Tibial artery (tissue), 4 donors: ENCODE measurements at regions not wholly inside any gene's neighbourhood (a gene's known extent, or its start where the extent isn't known, plus 50 kb on each side); places are given as distances from the start of the nearest gene placed in this dataset.
"Not testable (repeated sequence)": the region's sequence is repeated elsewhere in the genome, so short reads cannot be mapped to it uniquely, and the experiment has no call there.

Source experiments
- DNase-seq, 2 donors: peaks; one replicate each; pipeline ENCODE4 v3.0.0-alpha.2; 2019
- H3K27ac ChIP-seq, 2 donors: fragments of 200-600 bp; sonication (generic) in 1 of 2; 1 replicate in 1 of 2; 2 replicates in 1 of 2; pipeline ENCODE4 v1.5.1; 2018 to 2019; ENCODE audit warnings: mild to moderate bottlenecking in 1 of 2
- H3K27me3 ChIP-seq, 2 donors: fragments of 200-600 bp; sonication (generic) in 1 of 2; one replicate each; pipeline versions ENCODE4 v1.5.1 to v1.6.0; 2016 to 2019
- H3K36me3 ChIP-seq, 3 donors: fragments of 200-600 bp; sonication (generic) in 2 of 3; one replicate each; pipeline ENCODE4 v1.5.1; 2016 to 2019; ENCODE audit warnings: mild to moderate bottlenecking in 2 of 3
- H3K4me1 ChIP-seq, 4 donors: fragments of 200-600 bp; sonication (generic) in 2 of 4; 1 replicate in 3 of 4; 2 replicates in 1 of 4; pipeline ENCODE4 v1.5.1; 2016 to 2019
- H3K4me3 ChIP-seq, 2 donors: fragments of 200-600 bp; sonication (generic) in 1 of 2; 1 replicate in 1 of 2; 2 replicates in 1 of 2; pipeline ENCODE4 v1.5.1; 2018 to 2019; ENCODE audit warnings: mild to moderate bottlenecking in 2 of 2
- H3K9me3 ChIP-seq, 3 donors: fragments of 200-600 bp; sonication (generic) in 1 of 3; one replicate each; pipeline ENCODE4 v1.5.1; 2016 to 2019
- intact Hi-C: fragments of 100-400 bp; cut with DNase I; formaldehyde crosslinking; loops from one replicate; pipeline ENCODE4 v1.15.0; 2023; ENCODE audit warnings: low total_unique reads
- TF ChIP-seq, protein P1 (sequence below), 2 experiments: fragments of 200-600 bp in 1 of 2; fragments of 450-650 bp in 1 of 2; IDR thresholded peaks; one replicate each; pipeline ENCODE4 v1.5.1; 2017 to 2019; ENCODE audit warnings: antibody characterized with exemption in 2 of 2, mild to moderate bottlenecking in 1 of 2, moderate library complexity in 1 of 2

DNA sequence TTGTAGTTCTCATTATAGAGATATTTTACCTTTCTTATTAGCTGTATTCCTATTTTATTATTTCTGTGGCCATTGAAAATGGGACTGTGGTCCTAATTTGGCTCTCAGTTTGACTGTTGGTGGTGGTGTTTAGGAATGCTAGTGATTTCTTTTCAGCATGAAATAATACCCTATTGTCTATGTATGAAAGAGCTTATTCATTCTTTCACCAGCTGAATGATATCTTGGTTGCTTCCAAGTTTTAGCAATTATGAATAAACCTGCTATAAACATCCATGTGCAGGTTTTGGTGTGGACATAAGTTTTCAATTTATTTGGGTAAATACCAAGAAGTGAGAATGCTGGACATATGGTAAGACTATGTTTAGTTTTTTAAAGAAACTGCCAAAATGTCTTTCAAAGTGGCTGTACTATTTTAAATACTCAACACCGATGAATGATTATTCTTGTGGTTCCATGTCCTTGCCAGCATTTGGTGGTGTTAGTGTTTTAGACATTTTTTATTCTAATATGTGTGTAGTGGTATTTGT is 501.6 kb upstream of the GYPC start:
- H3K4me3 ChIP-seq: no peak overlapping the region
- H3K27ac ChIP-seq: no peak overlapping the region
- H3K36me3 ChIP-seq: no peaks in the 10 kb centered on the region
- no peaks in the 10 kb centered on the region for H3K9me3 ChIP-seq
- no peak for DNase-seq
- intact Hi-C loops: no loop called here
- TF ChIP-seq, protein P1, sequence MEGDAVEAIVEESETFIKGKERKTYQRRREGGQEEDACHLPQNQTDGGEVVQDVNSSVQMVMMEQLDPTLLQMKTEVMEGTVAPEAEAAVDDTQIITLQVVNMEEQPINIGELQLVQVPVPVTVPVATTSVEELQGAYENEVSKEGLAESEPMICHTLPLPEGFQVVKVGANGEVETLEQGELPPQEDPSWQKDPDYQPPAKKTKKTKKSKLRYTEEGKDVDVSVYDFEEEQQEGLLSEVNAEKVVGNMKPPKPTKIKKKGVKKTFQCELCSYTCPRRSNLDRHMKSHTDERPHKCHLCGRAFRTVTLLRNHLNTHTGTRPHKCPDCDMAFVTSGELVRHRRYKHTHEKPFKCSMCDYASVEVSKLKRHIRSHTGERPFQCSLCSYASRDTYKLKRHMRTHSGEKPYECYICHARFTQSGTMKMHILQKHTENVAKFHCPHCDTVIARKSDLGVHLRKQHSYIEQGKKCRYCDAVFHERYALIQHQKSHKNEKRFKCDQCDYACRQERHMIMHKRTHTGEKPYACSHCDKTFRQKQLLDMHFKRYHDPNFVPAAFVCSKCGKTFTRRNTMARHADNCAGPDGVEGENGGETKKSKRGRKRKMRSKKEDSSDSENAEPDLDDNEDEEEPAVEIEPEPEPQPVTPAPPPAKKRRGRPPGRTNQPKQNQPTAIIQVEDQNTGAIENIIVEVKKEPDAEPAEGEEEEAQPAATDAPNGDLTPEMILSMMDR (IDR thresholded peaks at IDR 0.05): no peak
- H3K27me3 ChIP-seq: no peaks in the 10 kb centered on the region
- H3K4me1 ChIP-seq: no peaks in the 10 kb centered on the region

DNA sequence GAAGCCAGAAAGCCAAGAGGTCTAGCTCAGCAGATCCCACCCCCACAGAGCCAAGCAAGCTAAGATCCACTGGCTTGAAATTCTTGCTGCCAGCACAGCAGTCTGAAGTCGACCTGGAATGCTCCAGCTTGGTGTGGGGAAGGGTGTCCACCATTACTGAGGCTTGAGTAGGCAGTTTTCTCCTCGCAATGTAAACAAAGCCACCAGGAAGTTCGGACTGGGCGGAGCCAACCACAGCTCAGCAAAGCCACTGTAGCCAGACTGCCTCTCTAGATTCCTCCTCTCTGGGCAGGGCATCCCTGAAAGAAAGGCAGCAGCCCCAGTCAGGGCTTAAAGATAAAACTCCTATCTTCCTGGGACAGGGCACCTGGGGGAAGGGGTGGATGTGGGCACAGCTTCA is 495.0 kb upstream of the GYPC start:
- intact Hi-C loops, H3K27ac ChIP-seq: not testable (repeated sequence)

DNA sequence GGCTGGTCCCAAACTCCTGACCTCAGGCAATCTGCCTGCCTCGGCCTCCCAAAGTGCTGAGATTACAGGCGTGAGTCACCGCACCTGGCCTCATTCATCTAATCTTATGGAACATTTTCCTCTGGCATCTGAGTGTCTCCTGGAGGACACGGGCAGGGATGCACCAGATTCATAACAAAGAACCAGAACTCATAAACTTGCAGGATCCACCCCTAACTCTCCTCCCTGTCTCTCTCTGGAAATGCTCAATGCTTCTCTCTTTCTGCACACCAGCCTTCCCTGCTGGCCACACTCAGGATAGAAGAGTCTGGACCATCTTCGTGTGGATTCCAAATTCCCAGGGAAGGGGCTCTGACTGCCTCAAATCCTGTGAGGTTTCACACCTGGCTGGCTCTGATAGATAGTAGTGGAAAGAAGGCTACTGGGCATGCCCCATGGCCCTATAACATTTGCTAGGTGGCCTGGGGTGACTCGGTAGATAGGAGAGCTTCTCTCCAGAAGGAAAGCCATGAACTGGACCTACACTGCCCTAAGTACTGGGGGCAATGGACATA is 483.2 kb upstream of the GYPC start:
- no peaks in the 10 kb centered on the region for H3K4me1 ChIP-seq
- TF ChIP-seq, protein P1 (IDR thresholded peaks at IDR 0.05): no peak
- no peaks in the 10 kb centered on the region for H3K9me3 ChIP-seq
- H3K27me3 ChIP-seq: no peaks in the 10 kb centered on the region
- H3K27ac ChIP-seq: no peak overlapping the region
- H3K4me3 ChIP-seq: no peak overlapping the region
- DNase-seq: no peak
- intact Hi-C loops: no loop called here
- no peaks in the 10 kb centered on the region for H3K36me3 ChIP-seq

More for the DNA sequence above, 495.0 kb upstream of the GYPC start:
- not testable (repeated sequence) for H3K4me1 ChIP-seq, H3K27me3 ChIP-seq, H3K36me3 ChIP-seq, H3K4me3 ChIP-seq, DNase-seq, H3K9me3 ChIP-seq

DNA sequence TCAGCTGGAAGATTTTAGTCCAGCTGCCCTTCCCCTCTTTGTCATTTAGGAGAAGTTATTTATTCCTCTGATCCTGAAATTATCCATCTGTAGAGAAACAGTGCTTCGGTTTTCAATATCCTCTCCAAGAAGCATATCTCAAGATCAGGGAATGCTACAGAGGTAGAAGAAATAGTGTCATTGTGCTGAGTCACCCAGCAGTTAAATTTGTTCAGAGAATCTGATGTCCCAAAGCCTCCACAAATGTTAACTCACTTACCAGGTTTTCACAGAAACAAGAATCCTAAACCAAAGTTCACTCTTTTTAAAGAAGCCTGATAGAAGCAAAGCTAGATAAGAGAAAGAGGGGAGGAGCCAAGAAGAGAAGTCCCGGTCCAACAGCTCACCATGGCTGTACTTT is 480.7 kb upstream of the GYPC start:
- no peaks in the 10 kb centered on the region for H3K4me1 ChIP-seq
- intact Hi-C loops: no loop called here
- no peaks in the 10 kb centered on the region for H3K9me3 ChIP-seq
- DNase-seq: no peak
- no peaks in the 10 kb centered on the region for H3K36me3 ChIP-seq
- H3K4me3 ChIP-seq: no peak overlapping the region
- TF ChIP-seq, protein P1 (IDR thresholded peaks at IDR 0.05): no peak
- no peak overlapping the region for H3K27ac ChIP-seq
- no peaks in the 10 kb centered on the region for H3K27me3 ChIP-seq

DNA sequence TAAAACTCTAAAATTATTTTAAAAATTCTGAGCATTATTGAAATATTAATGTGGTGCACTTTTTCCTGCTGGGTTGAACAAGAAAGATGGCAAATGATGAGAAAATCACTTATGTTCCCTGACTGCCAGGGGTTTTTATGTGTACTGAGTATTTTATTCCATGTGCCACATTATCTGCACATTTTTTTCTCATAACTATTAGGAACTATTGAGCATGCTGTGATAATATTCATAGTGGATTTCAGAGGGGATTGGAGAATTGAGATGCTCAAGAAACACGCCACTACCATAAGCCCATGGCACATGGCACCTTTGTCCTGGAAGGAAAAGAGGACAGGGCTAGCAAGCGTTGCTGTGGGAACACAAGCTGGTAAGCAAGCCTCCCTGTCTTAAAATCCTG is 478.5 kb upstream of the GYPC start:
- no peaks in the 10 kb centered on the region for H3K36me3 ChIP-seq
- no peaks in the 10 kb centered on the region for H3K9me3 ChIP-seq
- H3K27me3 ChIP-seq: no peaks in the 10 kb centered on the region
- H3K27ac ChIP-seq: no peak overlapping the region
- TF ChIP-seq, protein P1 (IDR thresholded peaks at IDR 0.05): no peak
- no peak for DNase-seq
- H3K4me1 ChIP-seq: no peaks in the 10 kb centered on the region
- intact Hi-C loops: no loop called here
- no peak overlapping the region for H3K4me3 ChIP-seq

DNA sequence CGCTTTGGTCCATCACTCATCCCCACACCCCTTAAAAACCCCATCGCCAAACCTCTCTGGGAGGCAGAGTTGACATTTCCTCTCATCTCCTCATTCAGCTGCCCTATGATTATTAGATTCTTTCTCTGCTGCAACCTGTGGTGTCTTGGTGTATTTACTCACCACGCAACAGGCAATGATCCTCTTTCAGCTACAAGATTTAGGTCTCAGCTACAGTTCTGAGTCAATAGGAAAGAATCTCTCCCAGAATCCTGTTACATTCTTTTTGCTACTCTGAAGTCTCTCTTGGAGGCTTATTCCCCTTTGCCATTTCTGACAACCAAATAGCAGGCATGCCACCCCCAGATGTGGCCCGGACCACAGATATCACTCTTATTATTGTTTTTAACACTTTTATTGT is 468.3 kb upstream of the GYPC start:
- intact Hi-C loops: no loop called here
- Histone ChIP-seq H3K27ac (no peak overlapping the region), H3K4me1 (no peaks in the 10 kb centered on the region), H3K9me3 (no peaks in the 10 kb centered on the region), H3K4me3 (no peak overlapping the region), H3K36me3 (no peaks in the 10 kb centered on the region), H3K27me3 (no peaks in the 10 kb centered on the region)
- no peak for DNase-seq
- TF ChIP-seq, protein P1 (IDR thresholded peaks at IDR 0.05): no peak
